GM18907 (cell line): ENCODE measurements at regions not wholly inside any gene's neighbourhood (a gene's known extent, or its start where the extent isn't known, plus 50 kb on each side); places are given as distances from the start of the nearest gene placed in this dataset.

Experiments
- ATAC-seq: cut with Tn5 transposase; IDR thresholded peaks from one replicate; pipeline ENCODE4 v1.9.1; 2021; ENCODE audit warnings: mild to moderate bottlenecking, moderate library complexity; ENCODE audit not compliant: unreplicated experiment

DNA sequence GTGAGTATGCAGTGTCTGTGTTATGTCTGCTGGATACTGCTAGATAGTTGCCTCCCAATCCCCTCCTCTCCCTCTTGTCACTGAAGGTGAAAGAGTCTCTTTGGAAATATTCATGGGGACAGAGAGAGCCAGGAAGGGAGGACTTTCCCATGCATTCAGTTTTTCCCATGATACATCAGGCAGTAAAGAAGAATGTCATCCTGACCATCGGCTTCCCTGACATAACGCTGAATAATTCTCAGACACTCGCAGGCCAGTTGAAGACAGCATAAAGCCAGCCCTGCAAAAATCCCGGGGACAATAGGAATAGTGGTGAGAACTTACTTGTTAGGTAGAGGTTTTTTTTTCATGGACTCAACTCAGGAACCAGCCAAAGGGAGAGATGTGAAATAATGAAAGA, 58.1 kb downstream of the KLF4 start:
- no peak for ATAC-seq

- ATAC-seq, result no peak
These were observed 59.5 kb downstream of the KLF4 start for GRCh38 chr9:107430071-107430470.

- ATAC-seq, result no peak
These were observed 63.4 kb downstream of the KLF4 start for GRCh38 chr9:107426126-107426525.

- ATAC-seq, result peak; percentile 94
These were observed 64.2 kb downstream of the KLF4 start for GRCh38 chr9:107425101-107426025.

DNA sequence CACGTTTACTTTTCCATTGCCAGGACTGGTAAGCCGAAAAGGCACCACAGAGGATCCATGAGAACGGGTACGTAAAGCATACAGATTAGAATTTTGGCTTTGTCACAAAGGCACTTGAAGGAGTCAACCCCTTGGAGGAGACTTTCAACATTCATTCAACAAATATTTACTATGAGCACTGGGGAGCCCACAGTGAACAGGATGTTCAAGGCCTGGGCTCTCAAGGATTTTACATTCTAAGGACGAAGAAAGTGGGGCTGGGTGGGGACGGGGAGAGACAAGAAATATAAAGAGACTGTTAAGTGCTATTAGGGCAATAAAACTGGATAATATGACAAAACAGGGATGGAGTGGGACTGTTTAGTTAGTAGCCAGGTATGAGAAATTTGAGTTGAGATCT, 66.0 kb downstream of the KLF4 start:
- ATAC-seq, result no peak

DNA sequence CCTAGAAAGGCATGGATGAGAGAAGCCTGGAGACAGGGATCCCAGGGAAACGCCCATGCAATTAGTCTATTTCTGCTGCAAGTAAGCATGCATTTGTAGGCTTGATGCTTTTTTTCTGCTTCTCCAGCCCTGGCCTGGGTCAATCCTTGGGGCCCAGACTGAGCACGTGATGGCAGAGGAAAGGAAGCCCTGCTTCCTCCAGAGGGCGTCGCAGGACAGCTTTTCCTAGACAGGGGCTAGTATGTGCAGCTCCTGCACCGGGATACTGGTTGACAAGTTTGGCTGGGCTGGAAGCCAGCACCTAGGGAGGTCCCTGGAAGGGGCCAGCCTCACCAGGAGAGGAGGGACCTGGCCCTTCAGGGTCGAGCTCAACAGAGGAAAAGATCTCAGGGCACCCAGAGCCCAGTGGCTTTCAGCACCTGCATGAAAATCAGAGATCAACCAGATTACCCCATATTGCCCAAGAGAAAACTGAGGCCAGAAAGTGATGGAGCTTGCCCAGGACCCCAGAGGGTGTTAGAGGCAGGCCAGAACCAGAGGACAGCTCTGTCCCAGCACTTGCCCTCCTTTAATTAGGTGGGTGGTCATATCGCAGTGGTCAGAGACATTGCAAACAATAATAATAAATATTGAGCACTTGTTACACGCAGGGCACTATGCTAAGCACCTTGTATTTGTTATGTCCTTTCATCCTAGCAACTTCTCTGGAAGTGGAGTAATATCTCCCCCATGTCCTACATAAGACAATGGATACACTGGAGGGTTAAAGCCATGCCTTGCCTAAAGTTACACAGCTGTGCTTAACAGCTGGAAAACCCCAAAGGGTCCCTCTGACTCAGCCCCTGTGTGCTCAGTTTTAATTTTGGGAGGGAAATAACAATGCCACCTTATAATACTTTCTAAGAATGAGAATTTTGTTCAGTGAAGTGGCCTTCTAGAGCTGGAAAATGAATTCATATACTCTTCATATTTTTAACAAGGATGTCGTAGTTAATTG, 67.1 kb downstream of the KLF4 start:
- no peak for ATAC-seq

GRCh38 chr9:107410420-107410819, 79.1 kb downstream of the KLF4 start:
- ATAC-seq, result no peak

GRCh38 chr9:107409581-107410389, 79.8 kb downstream of the KLF4 start:
- ATAC-seq, result no peak

DNA sequence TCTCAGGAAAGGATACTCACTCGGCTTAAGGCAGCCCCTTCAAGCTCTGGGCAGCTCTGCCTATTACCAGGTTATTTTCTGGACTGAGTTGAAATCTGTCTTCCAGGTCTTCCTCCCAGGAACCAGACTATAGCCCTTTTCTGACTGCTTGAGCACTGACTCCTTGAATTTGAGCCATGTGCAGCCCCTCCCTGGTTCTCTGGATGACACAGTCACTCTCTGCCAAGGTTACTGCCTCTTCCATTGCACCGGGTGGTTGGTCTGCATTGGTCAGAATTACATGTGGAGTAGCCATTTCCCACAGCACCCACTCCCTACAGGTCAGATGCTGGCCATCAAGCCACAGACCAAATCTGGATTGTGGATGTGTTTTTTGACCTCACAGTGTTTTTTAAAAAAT, 81.9 kb downstream of the KLF4 start:
- ATAC-seq, result no peak

DNA sequence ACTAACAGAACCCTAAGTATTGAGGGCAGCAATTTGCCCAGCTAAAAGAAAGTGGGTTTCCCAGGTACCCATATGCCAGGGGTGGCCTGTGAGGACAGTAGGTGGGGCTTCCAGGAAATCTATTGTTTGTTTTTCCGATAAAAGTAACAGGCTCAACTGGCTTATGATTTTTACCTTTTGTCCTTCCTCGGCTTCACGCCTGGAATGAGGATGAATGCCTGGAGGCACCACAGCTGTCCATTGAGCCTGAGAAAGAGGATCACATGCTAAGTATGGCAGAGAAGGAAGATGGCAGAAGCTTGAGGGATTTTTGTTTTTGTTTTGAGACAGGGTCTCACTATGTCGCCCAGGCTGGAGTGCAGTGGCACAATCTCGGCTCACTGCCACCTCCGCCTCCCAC, 84.1 kb downstream of the KLF4 start:
- no peak for ATAC-seq

GRCh38 chr9:107404736-107405135, 84.8 kb downstream of the KLF4 start:
- no peak for ATAC-seq

- no peak for ATAC-seq
These were observed 85.4 kb downstream of the KLF4 start for GRCh38 chr9:107404161-107404560.

DNA sequence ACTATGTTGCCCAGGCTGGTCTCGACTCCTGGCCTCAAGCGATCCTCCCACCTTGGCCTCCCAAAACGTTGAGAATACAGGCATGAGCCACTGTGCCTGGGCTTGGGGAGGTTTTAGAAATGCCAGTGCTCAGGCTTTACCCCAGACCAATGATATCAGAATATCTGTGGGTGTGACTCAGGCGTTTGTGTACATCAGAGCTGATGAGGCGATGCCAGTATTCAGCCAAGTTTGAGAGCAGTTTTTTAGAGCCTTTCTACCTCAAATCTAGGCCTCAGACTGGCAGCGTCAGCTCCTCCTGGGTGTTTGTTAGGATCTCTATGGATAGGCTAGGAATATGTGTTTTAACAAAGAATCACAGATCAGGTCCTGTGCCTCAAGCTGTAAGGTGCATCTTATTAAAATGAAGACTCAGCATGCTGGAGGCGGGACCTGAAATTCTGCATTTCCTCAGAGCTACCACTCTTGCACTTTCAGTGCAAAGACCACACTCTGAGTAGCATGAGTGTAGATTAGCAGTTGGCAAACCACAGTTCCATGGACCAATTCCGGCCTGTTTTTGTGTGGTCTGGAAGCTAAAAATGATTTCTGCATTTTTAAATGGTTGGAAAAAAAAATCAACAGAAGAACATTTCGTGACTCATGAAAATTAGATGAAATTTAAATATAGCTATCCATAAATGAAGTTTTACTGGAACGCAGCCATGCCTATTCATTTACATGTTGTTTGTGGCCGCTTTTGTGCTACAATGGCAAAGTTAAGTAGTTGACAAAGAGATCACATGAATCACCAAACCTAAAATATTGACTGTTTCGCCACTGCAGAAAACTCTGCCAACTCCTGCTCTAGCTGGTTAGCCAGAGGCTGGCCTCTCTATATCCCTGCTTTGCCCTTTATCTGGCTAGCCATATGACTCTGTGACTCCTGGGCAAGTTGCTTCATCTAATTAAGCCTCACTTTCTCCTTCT, 92.2 kb downstream of the KLF4 start:
- no peak for ATAC-seq

GRCh38 chr9:107394264-107394663, 95.3 kb downstream of the KLF4 start:
- no peak for ATAC-seq

- no peak for ATAC-seq
These were observed 98.8 kb downstream of the KLF4 start for GRCh38 chr9:107390778-107391177.

GRCh38 chr9:107390279-107390678, 99.3 kb downstream of the KLF4 start:
- ATAC-seq, result no peak

DNA sequence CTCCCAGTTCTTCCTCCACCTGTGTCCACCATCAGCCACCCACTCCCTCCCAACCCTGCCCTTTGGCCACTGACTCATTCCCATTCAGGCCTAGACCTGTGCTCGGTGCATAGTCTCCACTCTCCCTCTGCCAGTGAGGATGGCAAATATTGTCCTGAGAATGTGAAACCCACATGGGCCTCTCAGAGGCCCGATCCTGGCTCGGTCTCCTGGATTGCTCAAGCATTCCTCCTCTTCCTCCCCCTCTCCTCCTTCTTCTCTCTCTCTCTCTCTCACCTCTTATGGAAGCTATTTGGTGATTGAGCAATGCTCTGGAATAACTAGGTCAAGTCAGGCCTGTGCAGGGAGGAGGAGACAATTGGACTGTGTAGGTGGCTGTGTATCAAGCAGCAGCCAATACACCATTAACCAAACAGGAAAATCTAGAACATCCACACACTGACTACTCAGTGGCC, 99.9 kb downstream of the KLF4 start:
- ATAC-seq, result no peak

- ATAC-seq, result no peak
These were observed 100.7 kb downstream of the KLF4 start for GRCh38 chr9:107388890-107389289.

DNA sequence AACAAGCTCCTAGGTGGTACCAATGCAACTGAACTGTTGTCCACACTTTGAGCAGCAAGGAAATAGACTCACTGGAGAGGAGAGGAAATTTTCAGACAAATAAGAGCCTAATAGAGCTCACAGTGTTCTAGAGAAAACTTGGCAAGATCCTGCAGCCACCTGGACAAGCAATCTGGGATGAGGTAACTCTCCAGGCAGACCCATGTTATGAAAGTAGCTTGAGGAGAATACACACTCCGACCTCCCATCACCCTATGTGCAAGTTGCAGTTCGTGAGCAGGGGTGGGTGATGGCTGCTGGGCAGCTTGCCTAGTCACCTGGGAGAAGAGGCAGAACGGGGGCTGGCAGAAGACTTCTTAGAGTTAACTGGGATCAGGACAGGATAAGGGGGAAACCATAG, 102.2 kb downstream of the KLF4 start:
- ATAC-seq, result no peak

GRCh38 chr9:107386396-107386795, 103.2 kb downstream of the KLF4 start:
- no peak for ATAC-seq
